ENCODE measurements at regions not wholly inside any gene's neighbourhood (a gene's known extent, or its start where the extent isn't known, plus 50 kb on each side); places are given as distances from the start of the nearest gene placed in this dataset.

- H3K4me2 ChIP-seq (ENCODE audit: low read length), result no peak overlapping the region
- Mint-ChIP-seq H3K36me3 (ENCODE audit: low read depth, unreplicated experiment) (no peaks in the 10 kb centered on the region), H3K9me3 (ENCODE audit: unreplicated experiment) (peaks cover 4% of the 10 kb centered on the region), H3K27me3 (ENCODE audit: low read depth, unreplicated experiment) (peaks cover 54% of the 10 kb centered on the region), H3K4me1 (ENCODE audit: low read depth, unreplicated experiment) (no peaks in the 10 kb centered on the region), H3K4me3 (ENCODE audit: unreplicated experiment) (no peak overlapping the region), H3K27ac (ENCODE audit: unreplicated experiment) (no peak overlapping the region)
- no peaks in the 10 kb centered on the region for H3K9me3 ChIP-seq (ENCODE audit: insufficient read depth, low read depth, low read length)
- no peak overlapping the region for H2AFZ ChIP-seq (ENCODE audit: low read depth, low read length)
- no peaks in the 10 kb centered on the region for H3K27me3 ChIP-seq (ENCODE audit: insufficient read depth, low read length)
- H4K20me1 ChIP-seq (ENCODE audit: insufficient read depth, low read length), result no peaks in the 10 kb centered on the region
- H3K36me3 ChIP-seq (ENCODE audit: insufficient read depth, low read length), result no peaks in the 10 kb centered on the region
- H3K27ac ChIP-seq (ENCODE audit: low read depth, low read length), result no peak overlapping the region
- DNase-seq (ENCODE audit: low read depth) (no peak), FAIRE-seq (no peak)
- no peak overlapping the region for H3K4me3 ChIP-seq (ENCODE audit: insufficient read depth, low read depth, low read length)
- H3K79me2 ChIP-seq (ENCODE audit: insufficient read depth, low read length), result no peaks in the 10 kb centered on the region
- no peaks in the 10 kb centered on the region for H3K4me1 ChIP-seq (ENCODE audit: insufficient read depth, low read length)
- TF ChIP-seq, protein P1, sequence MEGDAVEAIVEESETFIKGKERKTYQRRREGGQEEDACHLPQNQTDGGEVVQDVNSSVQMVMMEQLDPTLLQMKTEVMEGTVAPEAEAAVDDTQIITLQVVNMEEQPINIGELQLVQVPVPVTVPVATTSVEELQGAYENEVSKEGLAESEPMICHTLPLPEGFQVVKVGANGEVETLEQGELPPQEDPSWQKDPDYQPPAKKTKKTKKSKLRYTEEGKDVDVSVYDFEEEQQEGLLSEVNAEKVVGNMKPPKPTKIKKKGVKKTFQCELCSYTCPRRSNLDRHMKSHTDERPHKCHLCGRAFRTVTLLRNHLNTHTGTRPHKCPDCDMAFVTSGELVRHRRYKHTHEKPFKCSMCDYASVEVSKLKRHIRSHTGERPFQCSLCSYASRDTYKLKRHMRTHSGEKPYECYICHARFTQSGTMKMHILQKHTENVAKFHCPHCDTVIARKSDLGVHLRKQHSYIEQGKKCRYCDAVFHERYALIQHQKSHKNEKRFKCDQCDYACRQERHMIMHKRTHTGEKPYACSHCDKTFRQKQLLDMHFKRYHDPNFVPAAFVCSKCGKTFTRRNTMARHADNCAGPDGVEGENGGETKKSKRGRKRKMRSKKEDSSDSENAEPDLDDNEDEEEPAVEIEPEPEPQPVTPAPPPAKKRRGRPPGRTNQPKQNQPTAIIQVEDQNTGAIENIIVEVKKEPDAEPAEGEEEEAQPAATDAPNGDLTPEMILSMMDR (IDR thresholded peaks at IDR 0.05; ENCODE audit: insufficient read depth, low read depth, low read length), result no peak
- TF ChIP-seq EZH2 (IDR thresholded peaks at IDR 0.05; ENCODE audit: insufficient read depth, low read length), result no peak
- no peak overlapping the region for H3K9ac ChIP-seq (ENCODE audit: low read length)
Observed at GRCh38 chr6:169938262-169938701, 186.9 kb downstream of the ERMARD start.

GRCh38 chr6:169937389-169938261 lies 186.2 kb downstream of the ERMARD start:
- no peaks in the 10 kb centered on the region for H3K27me3 ChIP-seq (ENCODE audit: insufficient read depth, low read length)
- H3K79me2 ChIP-seq (ENCODE audit: insufficient read depth, low read length), result no peaks in the 10 kb centered on the region
- no peak overlapping the region for H3K9ac ChIP-seq (ENCODE audit: low read length)
- Mint-ChIP-seq H3K4me3 (ENCODE audit: unreplicated experiment) (no peak overlapping the region), H3K9me3 (ENCODE audit: unreplicated experiment) (peaks cover 4% of the 10 kb centered on the region), H3K27ac (ENCODE audit: unreplicated experiment) (no peak overlapping the region), H3K4me1 (ENCODE audit: low read depth, unreplicated experiment) (peaks cover 3% of the 10 kb centered on the region), H3K36me3 (ENCODE audit: low read depth, unreplicated experiment) (no peaks in the 10 kb centered on the region), H3K27me3 (ENCODE audit: low read depth, unreplicated experiment) (peaks cover 59% of the 10 kb centered on the region)
- no peaks in the 10 kb centered on the region for H4K20me1 ChIP-seq (ENCODE audit: insufficient read depth, low read length)
- H3K4me3 ChIP-seq (ENCODE audit: insufficient read depth, low read depth, low read length), result no peak overlapping the region
- no peak overlapping the region for H3K4me2 ChIP-seq (ENCODE audit: low read length)
- H3K36me3 ChIP-seq (ENCODE audit: insufficient read depth, low read length), result no peaks in the 10 kb centered on the region
- TF ChIP-seq, protein P1 (IDR thresholded peaks at IDR 0.05; ENCODE audit: insufficient read depth, low read depth, low read length), result no peak
- TF ChIP-seq EZH2 (IDR thresholded peaks at IDR 0.05; ENCODE audit: insufficient read depth, low read length), result no peak
- H2AFZ ChIP-seq (ENCODE audit: low read depth, low read length), result no peak overlapping the region
- H3K27ac ChIP-seq (ENCODE audit: low read depth, low read length), result no peak overlapping the region
- no peaks in the 10 kb centered on the region for H3K9me3 ChIP-seq (ENCODE audit: insufficient read depth, low read depth, low read length)
- H3K4me1 ChIP-seq (ENCODE audit: insufficient read depth, low read length), result no peaks in the 10 kb centered on the region
- DNase-seq (ENCODE audit: low read depth) (no peak), FAIRE-seq (no peak)

Measured in astrocyte (in vitro differentiated cells and primary cell).